WTC11 (cell line): ENCODE measurements at regions not wholly inside any gene's neighbourhood (a gene's known extent, or its start where the extent isn't known, plus 50 kb on each side); places are given as distances from the start of the nearest gene placed in this dataset.

ENCODE experiments used
- ATF3 ChIP-seq: sonication (generic); formaldehyde crosslinking; conservative IDR thresholded peaks from 2 replicates; pipeline ENCODE4 v1.8.1; 2022; ENCODE audit warnings: mild to moderate bottlenecking, missing genetic modification reagents
- CBFB ChIP-seq: sonication (generic); formaldehyde crosslinking; IDR thresholded peaks from 2 replicates; pipeline ENCODE4 v1.8.1; 2022; ENCODE audit warnings: mild to moderate bottlenecking, low read depth, missing genetic modification reagents
- CREM ChIP-seq: sonication (generic); formaldehyde crosslinking; IDR thresholded peaks from 2 replicates; pipeline ENCODE4 v1.8.1; 2022; ENCODE audit warnings: mild to moderate bottlenecking, missing genetic modification reagents, moderate library complexity
- E2F5 ChIP-seq: sonication (generic); formaldehyde crosslinking; IDR thresholded peaks from 2 replicates; pipeline ENCODE4 v1.8.1; 2022; ENCODE audit warnings: mild to moderate bottlenecking, moderate library complexity, missing genetic modification reagents
- ELF4 ChIP-seq: sonication (generic); formaldehyde crosslinking; IDR thresholded peaks from 2 replicates; pipeline ENCODE4 v1.8.1; 2022; ENCODE audit warnings: low read depth, mild to moderate bottlenecking, moderate library complexity, missing genetic modification reagents
- ETV6 ChIP-seq: sonication (generic); formaldehyde crosslinking; IDR thresholded peaks from 2 replicates; pipeline ENCODE4 v1.8.1; 2022; ENCODE audit warnings: mild to moderate bottlenecking, missing genetic modification reagents
- IRF2 ChIP-seq: sonication (generic); formaldehyde crosslinking; IDR thresholded peaks from 2 replicates; pipeline ENCODE4 v1.8.0; 2022; ENCODE audit warnings: low read depth, missing genetic modification reagents, borderline replicate concordance
- MAX ChIP-seq: sonication (generic); formaldehyde crosslinking; IDR thresholded peaks from 2 replicates; pipeline ENCODE4 v1.8.0; 2022; ENCODE audit warnings: mild to moderate bottlenecking, missing genetic modification reagents
- NR1H2 ChIP-seq: sonication (generic); formaldehyde crosslinking; IDR thresholded peaks from 2 replicates; pipeline ENCODE4 v1.9.0; 2021; ENCODE audit warnings: mild to moderate bottlenecking, moderate library complexity, missing genetic modification reagents
- ZBTB21 ChIP-seq: sonication (generic); formaldehyde crosslinking; IDR thresholded peaks from 2 replicates; pipeline ENCODE4 v1.8.1; 2023; ENCODE audit warnings: mild to moderate bottlenecking, missing genetic modification reagents, borderline replicate concordance
- ZNF138 ChIP-seq: sonication (generic); formaldehyde crosslinking; conservative IDR thresholded peaks from 2 replicates; pipeline ENCODE4 v1.8.1; 2022; ENCODE audit warnings: mild to moderate bottlenecking, moderate library complexity, missing genetic modification reagents
- TF ChIP-seq, protein P1 (sequence below): fragments of 200-600 bp; IDR thresholded peaks from 2 replicates; pipeline ENCODE4 v1.8.0; 2022; ENCODE audit warnings: antibody characterized with exemption
- TF ChIP-seq, protein P2 (sequence below): fragments of 250-450 bp; sonication (Bioruptor Pico); IDR thresholded peaks from 2 replicates; pipeline ENCODE4 v1.9.0; 2021; ENCODE audit warnings: mild to moderate bottlenecking, borderline replicate concordance
- TF ChIP-seq, protein P3 (sequence below): sonication (generic); formaldehyde crosslinking; IDR thresholded peaks from 2 replicates; pipeline ENCODE4 v1.8.1; 2023; ENCODE audit warnings: mild to moderate bottlenecking, missing genetic modification reagents, moderate library complexity

GRCh38 chr16:85371948-85372347 is 241.2 kb upstream of the GSE1 start:
- TF ChIP-seq, protein P1, sequence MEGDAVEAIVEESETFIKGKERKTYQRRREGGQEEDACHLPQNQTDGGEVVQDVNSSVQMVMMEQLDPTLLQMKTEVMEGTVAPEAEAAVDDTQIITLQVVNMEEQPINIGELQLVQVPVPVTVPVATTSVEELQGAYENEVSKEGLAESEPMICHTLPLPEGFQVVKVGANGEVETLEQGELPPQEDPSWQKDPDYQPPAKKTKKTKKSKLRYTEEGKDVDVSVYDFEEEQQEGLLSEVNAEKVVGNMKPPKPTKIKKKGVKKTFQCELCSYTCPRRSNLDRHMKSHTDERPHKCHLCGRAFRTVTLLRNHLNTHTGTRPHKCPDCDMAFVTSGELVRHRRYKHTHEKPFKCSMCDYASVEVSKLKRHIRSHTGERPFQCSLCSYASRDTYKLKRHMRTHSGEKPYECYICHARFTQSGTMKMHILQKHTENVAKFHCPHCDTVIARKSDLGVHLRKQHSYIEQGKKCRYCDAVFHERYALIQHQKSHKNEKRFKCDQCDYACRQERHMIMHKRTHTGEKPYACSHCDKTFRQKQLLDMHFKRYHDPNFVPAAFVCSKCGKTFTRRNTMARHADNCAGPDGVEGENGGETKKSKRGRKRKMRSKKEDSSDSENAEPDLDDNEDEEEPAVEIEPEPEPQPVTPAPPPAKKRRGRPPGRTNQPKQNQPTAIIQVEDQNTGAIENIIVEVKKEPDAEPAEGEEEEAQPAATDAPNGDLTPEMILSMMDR = no peak
- TF ChIP-seq IRF2 (CRISPR knock-in tag) (no peak), ATF3 (no peak), CBFB (CRISPR knock-in tag) (no peak), MAX (CRISPR knock-in tag) (no peak), ETV6 (CRISPR knock-in tag) (no peak), NR1H2 (CRISPR knock-in tag) (no peak), E2F5 (CRISPR knock-in tag) (no peak), ZNF138 (no peak), ELF4 (CRISPR knock-in tag) (no peak), CREM (CRISPR knock-in tag) (no peak), ZBTB21 (CRISPR knock-in tag) (no peak)
- TF ChIP-seq, protein P2, sequence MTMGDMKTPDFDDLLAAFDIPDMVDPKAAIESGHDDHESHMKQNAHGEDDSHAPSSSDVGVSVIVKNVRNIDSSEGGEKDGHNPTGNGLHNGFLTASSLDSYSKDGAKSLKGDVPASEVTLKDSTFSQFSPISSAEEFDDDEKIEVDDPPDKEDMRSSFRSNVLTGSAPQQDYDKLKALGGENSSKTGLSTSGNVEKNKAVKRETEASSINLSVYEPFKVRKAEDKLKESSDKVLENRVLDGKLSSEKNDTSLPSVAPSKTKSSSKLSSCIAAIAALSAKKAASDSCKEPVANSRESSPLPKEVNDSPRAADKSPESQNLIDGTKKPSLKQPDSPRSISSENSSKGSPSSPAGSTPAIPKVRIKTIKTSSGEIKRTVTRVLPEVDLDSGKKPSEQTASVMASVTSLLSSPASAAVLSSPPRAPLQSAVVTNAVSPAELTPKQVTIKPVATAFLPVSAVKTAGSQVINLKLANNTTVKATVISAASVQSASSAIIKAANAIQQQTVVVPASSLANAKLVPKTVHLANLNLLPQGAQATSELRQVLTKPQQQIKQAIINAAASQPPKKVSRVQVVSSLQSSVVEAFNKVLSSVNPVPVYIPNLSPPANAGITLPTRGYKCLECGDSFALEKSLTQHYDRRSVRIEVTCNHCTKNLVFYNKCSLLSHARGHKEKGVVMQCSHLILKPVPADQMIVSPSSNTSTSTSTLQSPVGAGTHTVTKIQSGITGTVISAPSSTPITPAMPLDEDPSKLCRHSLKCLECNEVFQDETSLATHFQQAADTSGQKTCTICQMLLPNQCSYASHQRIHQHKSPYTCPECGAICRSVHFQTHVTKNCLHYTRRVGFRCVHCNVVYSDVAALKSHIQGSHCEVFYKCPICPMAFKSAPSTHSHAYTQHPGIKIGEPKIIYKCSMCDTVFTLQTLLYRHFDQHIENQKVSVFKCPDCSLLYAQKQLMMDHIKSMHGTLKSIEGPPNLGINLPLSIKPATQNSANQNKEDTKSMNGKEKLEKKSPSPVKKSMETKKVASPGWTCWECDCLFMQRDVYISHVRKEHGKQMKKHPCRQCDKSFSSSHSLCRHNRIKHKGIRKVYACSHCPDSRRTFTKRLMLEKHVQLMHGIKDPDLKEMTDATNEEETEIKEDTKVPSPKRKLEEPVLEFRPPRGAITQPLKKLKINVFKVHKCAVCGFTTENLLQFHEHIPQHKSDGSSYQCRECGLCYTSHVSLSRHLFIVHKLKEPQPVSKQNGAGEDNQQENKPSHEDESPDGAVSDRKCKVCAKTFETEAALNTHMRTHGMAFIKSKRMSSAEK (CRISPR knock-in tag) = no peak
- TF ChIP-seq, protein P3, sequence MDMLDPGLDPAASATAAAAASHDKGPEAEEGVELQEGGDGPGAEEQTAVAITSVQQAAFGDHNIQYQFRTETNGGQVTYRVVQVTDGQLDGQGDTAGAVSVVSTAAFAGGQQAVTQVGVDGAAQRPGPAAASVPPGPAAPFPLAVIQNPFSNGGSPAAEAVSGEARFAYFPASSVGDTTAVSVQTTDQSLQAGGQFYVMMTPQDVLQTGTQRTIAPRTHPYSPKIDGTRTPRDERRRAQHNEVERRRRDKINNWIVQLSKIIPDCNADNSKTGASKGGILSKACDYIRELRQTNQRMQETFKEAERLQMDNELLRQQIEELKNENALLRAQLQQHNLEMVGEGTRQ (CRISPR knock-in tag) = no peak
